ENCODE measurements at regions not wholly inside any gene's neighbourhood (a gene's known extent, or its start where the extent isn't known, plus 50 kb on each side); places are given as distances from the start of the nearest gene placed in this dataset.

DNA sequence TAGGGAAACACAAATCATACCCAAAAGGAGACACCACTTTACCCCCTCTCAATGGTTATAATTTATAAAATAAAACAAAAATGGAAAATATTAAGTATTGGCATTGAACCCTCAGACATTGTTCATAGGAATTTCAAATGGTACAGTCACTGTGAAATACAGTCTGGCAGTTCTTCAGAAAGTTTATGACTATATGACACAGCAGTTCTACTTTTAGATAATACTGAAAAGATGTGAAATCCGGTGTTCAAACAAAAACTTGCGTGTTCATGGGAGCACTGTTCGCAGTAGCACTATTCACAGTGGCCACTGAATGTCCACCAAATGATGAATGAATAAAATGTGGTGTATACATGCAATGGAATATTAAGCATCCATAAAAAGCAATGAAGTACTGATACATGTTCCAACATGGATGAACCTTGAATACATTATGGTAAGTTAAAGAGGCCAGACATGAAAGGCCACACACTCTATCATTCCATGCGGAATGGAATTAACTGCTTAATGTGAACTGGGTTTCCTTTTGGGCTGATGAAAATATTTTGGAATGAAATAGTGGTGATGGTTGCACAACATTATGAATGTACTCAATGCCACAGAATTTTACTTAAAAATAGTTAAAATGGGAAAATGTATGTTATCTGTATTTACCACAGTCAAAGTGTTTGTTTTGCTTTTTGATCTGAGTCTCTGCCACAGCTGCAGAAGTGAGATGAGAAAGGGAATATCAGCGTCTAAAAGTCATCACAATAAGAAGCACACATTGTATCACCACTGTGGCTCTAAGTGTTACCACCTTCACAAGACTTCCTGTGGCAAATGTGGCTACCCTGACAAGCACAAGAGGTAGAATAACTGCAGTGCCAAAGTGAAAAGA is 864.6 kb downstream of the SUCLG1 start:
- TF ChIP-seq, protein P1, sequence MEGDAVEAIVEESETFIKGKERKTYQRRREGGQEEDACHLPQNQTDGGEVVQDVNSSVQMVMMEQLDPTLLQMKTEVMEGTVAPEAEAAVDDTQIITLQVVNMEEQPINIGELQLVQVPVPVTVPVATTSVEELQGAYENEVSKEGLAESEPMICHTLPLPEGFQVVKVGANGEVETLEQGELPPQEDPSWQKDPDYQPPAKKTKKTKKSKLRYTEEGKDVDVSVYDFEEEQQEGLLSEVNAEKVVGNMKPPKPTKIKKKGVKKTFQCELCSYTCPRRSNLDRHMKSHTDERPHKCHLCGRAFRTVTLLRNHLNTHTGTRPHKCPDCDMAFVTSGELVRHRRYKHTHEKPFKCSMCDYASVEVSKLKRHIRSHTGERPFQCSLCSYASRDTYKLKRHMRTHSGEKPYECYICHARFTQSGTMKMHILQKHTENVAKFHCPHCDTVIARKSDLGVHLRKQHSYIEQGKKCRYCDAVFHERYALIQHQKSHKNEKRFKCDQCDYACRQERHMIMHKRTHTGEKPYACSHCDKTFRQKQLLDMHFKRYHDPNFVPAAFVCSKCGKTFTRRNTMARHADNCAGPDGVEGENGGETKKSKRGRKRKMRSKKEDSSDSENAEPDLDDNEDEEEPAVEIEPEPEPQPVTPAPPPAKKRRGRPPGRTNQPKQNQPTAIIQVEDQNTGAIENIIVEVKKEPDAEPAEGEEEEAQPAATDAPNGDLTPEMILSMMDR (IDR thresholded peaks at IDR 0.05; ENCODE audit: poor library complexity, severe bottlenecking) = no peak
- no peaks in the 10 kb centered on the region for H3K9me3 ChIP-seq (ENCODE audit: severe bottlenecking)
- no peak overlapping the region for H3K27ac ChIP-seq (ENCODE audit: poor library complexity, severe bottlenecking)
- no peaks in the 10 kb centered on the region for H3K27me3 ChIP-seq (ENCODE audit: insufficient read depth, poor library complexity, severe bottlenecking)
- no peaks in the 10 kb centered on the region for H3K36me3 ChIP-seq (ENCODE audit: low read depth)
- ATAC-seq (ENCODE audit: low read depth) = no peak
- H3K4me1 ChIP-seq (ENCODE audit: insufficient read depth, poor library complexity, severe bottlenecking) = no peaks in the 10 kb centered on the region
- H3K4me3 ChIP-seq (ENCODE audit: severe bottlenecking) = no peak overlapping the region
- no peak for DNase-seq (ENCODE audit: low spot score)

DNA sequence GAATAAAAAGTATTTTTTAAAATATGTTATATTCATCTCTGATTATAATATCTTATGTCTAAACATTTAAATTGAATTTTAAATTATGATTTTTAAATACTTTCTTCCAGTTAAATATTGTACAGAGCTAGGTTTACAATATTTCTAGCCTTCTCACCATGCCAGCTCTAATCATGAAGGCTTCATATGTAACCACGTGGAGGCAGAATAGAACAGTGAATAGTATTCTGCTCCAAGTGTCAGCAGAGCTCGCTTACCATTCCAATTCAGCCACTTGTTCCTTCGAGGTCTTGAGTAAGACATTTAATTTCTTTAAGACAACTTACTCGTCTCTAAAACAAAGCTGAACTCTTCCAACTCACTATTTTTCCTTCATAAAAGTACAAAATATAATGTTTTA is 871.8 kb downstream of the SUCLG1 start:
- Histone ChIP-seq H3K27me3 (ENCODE audit: insufficient read depth, poor library complexity, severe bottlenecking) (no peaks in the 10 kb centered on the region), H3K27ac (ENCODE audit: poor library complexity, severe bottlenecking) (no peak overlapping the region), H3K4me1 (ENCODE audit: insufficient read depth, poor library complexity, severe bottlenecking) (no peaks in the 10 kb centered on the region), H3K4me3 (ENCODE audit: severe bottlenecking) (no peak overlapping the region), H3K9me3 (ENCODE audit: severe bottlenecking) (no peaks in the 10 kb centered on the region), H3K36me3 (ENCODE audit: low read depth) (no peaks in the 10 kb centered on the region)
- TF ChIP-seq, protein P1 (IDR thresholded peaks at IDR 0.05; ENCODE audit: poor library complexity, severe bottlenecking) = peak; percentile 10
- no peak for DNase-seq (ENCODE audit: low spot score)
- no peak for ATAC-seq (ENCODE audit: low read depth)

DNA sequence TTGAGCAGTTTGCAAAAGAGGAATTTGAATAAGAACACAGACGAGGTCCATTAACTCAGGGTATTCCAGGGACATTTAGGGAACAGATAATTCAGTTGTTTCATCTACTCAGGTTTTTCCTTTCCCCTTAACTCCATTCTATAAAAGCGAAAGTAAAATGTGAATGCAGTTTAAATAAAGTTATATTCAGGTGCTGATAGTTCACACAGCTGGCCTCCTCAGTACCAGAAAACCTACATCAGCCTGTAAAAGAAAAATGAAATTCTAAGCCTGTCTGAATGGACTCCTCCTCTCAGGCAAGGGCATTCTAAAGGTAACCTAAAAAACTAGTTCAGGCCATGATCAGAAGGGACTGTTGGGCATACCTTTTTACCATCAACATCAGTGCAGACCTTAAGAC is 873.8 kb downstream of the SUCLG1 start:
- Histone ChIP-seq H3K36me3 (ENCODE audit: low read depth) (no peaks in the 10 kb centered on the region), H3K4me3 (ENCODE audit: severe bottlenecking) (no peak overlapping the region), H3K27me3 (ENCODE audit: insufficient read depth, poor library complexity, severe bottlenecking) (no peaks in the 10 kb centered on the region), H3K4me1 (ENCODE audit: insufficient read depth, poor library complexity, severe bottlenecking) (no peaks in the 10 kb centered on the region), H3K27ac (ENCODE audit: poor library complexity, severe bottlenecking) (no peak overlapping the region), H3K9me3 (ENCODE audit: severe bottlenecking) (no peaks in the 10 kb centered on the region)
- DNase-seq (ENCODE audit: low spot score) (no peak), ATAC-seq (ENCODE audit: low read depth) (no peak)
- TF ChIP-seq, protein P1 (IDR thresholded peaks at IDR 0.05; ENCODE audit: poor library complexity, severe bottlenecking) = no peak

DNA sequence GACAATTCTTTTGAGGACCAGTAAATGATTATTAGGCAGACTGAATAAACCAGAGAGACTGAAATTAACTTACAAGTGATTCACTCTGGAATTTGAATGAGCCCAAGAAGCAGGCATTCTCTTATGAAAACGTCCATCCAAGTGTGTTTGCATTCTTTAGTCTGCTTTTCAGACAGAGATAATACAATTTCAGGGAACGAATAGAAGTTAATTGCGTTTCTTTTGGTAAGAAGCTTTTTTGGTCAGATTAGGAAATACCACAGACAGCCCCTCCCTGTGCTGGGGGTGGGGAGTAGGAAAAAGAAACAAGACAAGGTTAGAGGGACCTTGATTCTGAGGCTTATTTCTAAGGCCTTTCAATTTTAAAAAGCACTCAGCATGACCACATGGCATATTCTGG is 874.4 kb downstream of the SUCLG1 start:
- no peak for ATAC-seq (ENCODE audit: low read depth)
- TF ChIP-seq, protein P1 (IDR thresholded peaks at IDR 0.05; ENCODE audit: poor library complexity, severe bottlenecking) = no peak
- Histone ChIP-seq H3K4me3 (ENCODE audit: severe bottlenecking) (no peak overlapping the region), H3K27ac (ENCODE audit: poor library complexity, severe bottlenecking) (no peak overlapping the region), H3K36me3 (ENCODE audit: low read depth) (no peaks in the 10 kb centered on the region), H3K27me3 (ENCODE audit: insufficient read depth, poor library complexity, severe bottlenecking) (no peaks in the 10 kb centered on the region), H3K4me1 (ENCODE audit: insufficient read depth, poor library complexity, severe bottlenecking) (no peaks in the 10 kb centered on the region), H3K9me3 (ENCODE audit: severe bottlenecking) (no peaks in the 10 kb centered on the region)
- DNase-seq (ENCODE audit: low spot score) = no peak

DNA sequence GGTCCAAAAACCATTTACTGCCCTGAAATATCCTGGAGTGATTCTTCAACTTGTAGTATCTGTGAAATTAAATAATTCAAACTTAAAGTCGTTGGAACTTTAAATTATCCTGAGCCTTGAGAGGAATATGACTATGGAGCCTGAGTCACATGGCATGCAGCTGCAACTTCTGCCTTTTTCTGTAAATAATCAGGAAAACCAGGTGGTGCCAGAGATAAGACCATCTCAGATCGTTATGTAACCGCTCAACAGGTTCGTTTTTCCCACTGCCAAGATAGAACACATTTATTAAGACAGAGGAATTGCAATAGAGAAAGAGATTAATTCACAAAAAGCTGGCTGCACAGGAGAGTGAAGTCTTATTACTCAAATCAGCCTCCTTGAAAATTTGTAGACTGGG is 876.5 kb downstream of the SUCLG1 start:
- Histone ChIP-seq H3K4me3 (ENCODE audit: severe bottlenecking) (no peak overlapping the region), H3K27ac (ENCODE audit: poor library complexity, severe bottlenecking) (no peak overlapping the region), H3K27me3 (ENCODE audit: insufficient read depth, poor library complexity, severe bottlenecking) (no peaks in the 10 kb centered on the region), H3K9me3 (ENCODE audit: severe bottlenecking) (no peaks in the 10 kb centered on the region), H3K36me3 (ENCODE audit: low read depth) (no peaks in the 10 kb centered on the region), H3K4me1 (ENCODE audit: insufficient read depth, poor library complexity, severe bottlenecking) (no peaks in the 10 kb centered on the region)
- ATAC-seq (ENCODE audit: low read depth) (no peak), DNase-seq (ENCODE audit: low spot score) (no peak)
- TF ChIP-seq, protein P1 (IDR thresholded peaks at IDR 0.05; ENCODE audit: poor library complexity, severe bottlenecking) = no peak

Data from RWPE2 (cell line).